CD14-positive monocyte (primary cell): ENCODE measurements at regions not wholly inside any gene's neighbourhood (a gene's known extent, or its start where the extent isn't known, plus 50 kb on each side); places are given as distances from the start of the nearest gene placed in this dataset.

Source experiments
- DNase-seq, 3 donors: peaks; one replicate each; pipeline ENCODE4 v3.0.0-alpha.2; 2011 to 2022
- H2AFZ ChIP-seq: 2 replicates; pipeline ENCODE4 v1.6.0; 2012; ENCODE audit warnings: mild to moderate bottlenecking, low read depth, low read length, inconsistent platforms; ENCODE audit not compliant: insufficient read depth, poor library complexity, severe bottlenecking
- H3K27ac ChIP-seq, 2 donors: 1 replicate in 1 of 2; 2 replicates in 1 of 2; pipeline ENCODE4 v1.5.1; 2012 to 2013; ENCODE audit warnings: low read length in 2 of 2, control low read depth in 1 of 2, inconsistent platforms in 1 of 2, low read depth in 1 of 2, mild to moderate bottlenecking in 1 of 2
- H3K27me3 ChIP-seq, 2 donors: one replicate each; pipeline versions ENCODE4 v1.6.0 to v1.6.1; 2011 to 2013; ENCODE audit warnings: low read length in 2 of 2; ENCODE audit not compliant: control insufficient read depth in 2 of 2, insufficient read depth in 2 of 2
- H3K36me3 ChIP-seq, 2 donors: replicated peaks in 1 of 2; 1 replicate in 1 of 2; 2 replicates in 1 of 2; pipeline versions ENCODE4 v1.5.1 to v1.6.1; 2012 to 2013; ENCODE audit warnings: low read length in 2 of 2, control low read depth in 1 of 2, inconsistent platforms in 1 of 2, mild to moderate bottlenecking in 1 of 2; ENCODE audit not compliant: insufficient read depth in 2 of 2, control insufficient read depth in 1 of 2
- H3K4me1 ChIP-seq, 2 donors: 1 replicate in 1 of 2; 2 replicates in 1 of 2; pipeline versions ENCODE4 v1.5.1 to v1.6.1; 2012 to 2013; ENCODE audit warnings: low read length in 2 of 2, control low read depth in 1 of 2, inconsistent platforms in 1 of 2, mild to moderate bottlenecking in 1 of 2, moderate library complexity in 1 of 2; ENCODE audit not compliant: insufficient read depth in 2 of 2, control insufficient read depth in 1 of 2
- H3K4me2 ChIP-seq: replicated peaks from 2 replicates; pipeline ENCODE3; 2012; ENCODE audit warnings: low read length, moderate library complexity, mild to moderate bottlenecking; ENCODE audit not compliant: poor library complexity, severe bottlenecking; ENCODE audit errors: extremely low read depth
- H3K4me3 ChIP-seq, 3 experiments: fragments of 200-600 bp in 1 of 3; sonication (generic) in 1 of 3; replicated peaks in 1 of 3; 1 replicate in 2 of 3; 2 replicates in 1 of 3; pipeline ENCODE4 v1.5.1; 2011 to 2013; ENCODE audit warnings: low read length in 3 of 3, mild to moderate bottlenecking in 3 of 3, control low read depth in 2 of 3, low read depth in 2 of 3, inconsistent platforms in 1 of 3, moderate library complexity in 1 of 3
- H3K79me2 ChIP-seq: 2 replicates; pipeline ENCODE4 v1.6.0; 2012; ENCODE audit warnings: mild to moderate bottlenecking, control low read depth, inconsistent platforms, low read length, moderate library complexity; ENCODE audit not compliant: insufficient read depth
- H3K9ac ChIP-seq: 2 replicates; pipeline ENCODE4 v1.6.0; 2017; ENCODE audit warnings: low read length, mild to moderate bottlenecking; ENCODE audit not compliant: insufficient read depth, poor library complexity, severe bottlenecking
- H3K9me3 ChIP-seq, 2 donors: replicated peaks in 1 of 2; 1 replicate in 1 of 2; 2 replicates in 1 of 2; pipeline versions ENCODE4 v1.5.1 to v1.6.1; 2012 to 2013; ENCODE audit warnings: low read length in 2 of 2, control low read depth in 1 of 2; ENCODE audit not compliant: control insufficient read depth in 1 of 2, insufficient read depth in 1 of 2
- H4K20me1 ChIP-seq: 2 replicates; pipeline ENCODE4 v1.6.0; 2012; ENCODE audit warnings: mild to moderate bottlenecking, low read length, control low read depth, moderate library complexity; ENCODE audit not compliant: insufficient read depth
- H3K27ac Mint-ChIP-seq, 7 donors: one replicate each; pipeline ENCODE4 v1.8.0; 2020; ENCODE audit warnings: mild to moderate bottlenecking in 7 of 7, mixed read lengths in 7 of 7, moderate library complexity in 6 of 7, inconsistent platforms in 2 of 7
- H3K27me3 Mint-ChIP-seq, 3 donors: one replicate each; pipeline ENCODE4 v1.8.0; 2021 to 2022; ENCODE audit warnings: low read depth in 3 of 3, mild to moderate bottlenecking in 3 of 3, mixed read lengths in 3 of 3, moderate library complexity in 3 of 3, inconsistent platforms in 1 of 3
- H3K36me3 Mint-ChIP-seq, 2 donors: one replicate each; pipeline ENCODE4 v1.8.0; 2020; ENCODE audit warnings: mixed read lengths in 2 of 2, inconsistent platforms in 1 of 2, mild to moderate bottlenecking in 1 of 2
- H3K4me1 Mint-ChIP-seq: one replicate; pipeline ENCODE4 v1.8.0; 2020; ENCODE audit warnings: mild to moderate bottlenecking, mixed read lengths
- H3K4me3 Mint-ChIP-seq, 2 donors: one replicate each; pipeline ENCODE4 v1.8.0; 2020; ENCODE audit warnings: mild to moderate bottlenecking in 2 of 2, mixed read lengths in 2 of 2, moderate library complexity in 1 of 2
- H3K9me3 Mint-ChIP-seq, 7 donors: one replicate each; pipeline ENCODE4 v1.8.0; 2020 to 2022; ENCODE audit warnings: mixed read lengths in 7 of 7, mild to moderate bottlenecking in 6 of 7, moderate library complexity in 6 of 7, inconsistent platforms in 2 of 7
- CTCF ChIP-seq: fragments of 200-600 bp; IDR thresholded peaks from one replicate; pipeline ENCODE4 v1.8.0; 2022; ENCODE audit warnings: antibody characterized with exemption, mild to moderate bottlenecking
- WGBS: methylation state at CpG from one replicate; pipeline ENCODE4 v1.1.5; 2013; ENCODE audit warnings: missing lambda C conversion rate; ENCODE audit not compliant: insufficient coverage; 5-methylcytosine and 5-hydroxymethylcytosine counted together
- intact Hi-C, 2 donors: fragments of 100-400 bp; cut with micrococcal nuclease; formaldehyde crosslinking; loops; one replicate each; pipeline versions ENCODE4 v1.15.0 to v1.15.1; 2023

GRCh38 chr17:77802811-77803220, 155.7 kb upstream of the TNRC6C start:
- DNase-seq, result no peak
- Histone ChIP-seq H3K4me2 (no peak overlapping the region), H3K9me3 (no peaks in the 10 kb centered on the region), H3K79me2 (no peaks in the 10 kb centered on the region), H3K4me1 (no peaks in the 10 kb centered on the region), H3K27me3 (peaks cover 0 to 23% of the 10 kb centered on the region in 2 donors), H3K4me3 (no peak overlapping the region), H2AFZ (no peak overlapping the region), H4K20me1 (no peaks in the 10 kb centered on the region), H3K9ac (no peak overlapping the region), H3K36me3 (no peaks in the 10 kb centered on the region), H3K27ac (no peak overlapping the region)
- intact Hi-C loops, result no loop called here
- Mint-ChIP-seq H3K27me3 (peaks cover 30 to 46% (median 33%) of the 10 kb centered on the region in 3 donors), H3K9me3 (peaks cover 0 to 2% (median 0%) of the 10 kb centered on the region in 7 donors), H3K4me3 (peak overlapping the region in 1 of 2 donors; percentile 65), H3K4me1 (no peaks in the 10 kb centered on the region), H3K36me3 (no peaks in the 10 kb centered on the region), H3K27ac (peak overlapping the region in 1 of 7 donors; percentile 10)
- TF ChIP-seq CTCF, result no peak
- WGBS, result 16% methylated on average over 9 of the region's 10 CpGs

GRCh38 chr17:77803726-77804125, 154.8 kb upstream of the TNRC6C start:
- no peak for TF ChIP-seq CTCF
- no peak for DNase-seq
- H3K4me1 Mint-ChIP-seq, result no peaks in the 10 kb centered on the region
- H3K27me3 ChIP-seq, result peaks cover 0 to 23% of the 10 kb centered on the region in 2 donors
- peaks cover 0 to 2% (median 0%) of the 10 kb centered on the region in 7 donors for H3K9me3 Mint-ChIP-seq
- H3K4me2 ChIP-seq, result no peak overlapping the region
- no peak overlapping the region for H3K27ac Mint-ChIP-seq
- no peaks in the 10 kb centered on the region for H3K36me3 Mint-ChIP-seq
- intact Hi-C loops, result no loop called here
- no peak overlapping the region for H3K4me3 ChIP-seq
- no peaks in the 10 kb centered on the region for H3K79me2 ChIP-seq
- WGBS, result 100% methylated on average over 6 of the region's 10 CpGs
- peaks cover 28 to 40% (median 30%) of the 10 kb centered on the region in 3 donors for H3K27me3 Mint-ChIP-seq
- H3K9me3 ChIP-seq, result no peaks in the 10 kb centered on the region
- H3K4me3 Mint-ChIP-seq, result peak overlapping the region in 1 of 2 donors; percentile 19
- H3K27ac ChIP-seq, result no peak overlapping the region
- H3K36me3 ChIP-seq, result no peaks in the 10 kb centered on the region
- no peak overlapping the region for H3K9ac ChIP-seq
- H3K4me1 ChIP-seq, result no peaks in the 10 kb centered on the region
- no peak overlapping the region for H2AFZ ChIP-seq
- no peaks in the 10 kb centered on the region for H4K20me1 ChIP-seq
